Testis (tissue), 2 donors: ENCODE measurements at regions not wholly inside any gene's neighbourhood (a gene's known extent, or its start where the extent isn't known, plus 50 kb on each side); places are given as distances from the start of the nearest gene placed in this dataset.

Experiments used
- DNase-seq: peaks from one replicate; pipeline ENCODE4 v3.0.0-alpha.2; 2019
- H3K27ac ChIP-seq, 2 donors: fragments of 200-600 bp; sonication (generic); one replicate each; pipeline ENCODE4 v1.5.1; 2019
- H3K27me3 ChIP-seq: fragments of 200-600 bp; sonication (generic); one replicate; pipeline ENCODE4 v1.5.1; 2019
- H3K36me3 ChIP-seq: fragments of 200-600 bp; sonication (generic); one replicate; pipeline ENCODE4 v1.5.1; 2017; ENCODE audit warnings: low read depth; ENCODE audit errors: missing control alignments
- H3K4me1 ChIP-seq: fragments of 200-600 bp; sonication (generic); one replicate; pipeline ENCODE4 v1.5.1; 2019
- H3K4me3 ChIP-seq, 2 donors: fragments of 200-600 bp; sonication (generic); one replicate each; pipeline ENCODE4 v1.5.1; 2017 to 2019
- H3K9me3 ChIP-seq: fragments of 200-600 bp; sonication (generic); one replicate; pipeline ENCODE4 v1.5.1; 2017
- CTCF ChIP-seq, 3 experiments: fragments of 450-650 bp in 2 of 3; fragments of 200-600 bp in 1 of 3; sonication (generic) in 1 of 3; IDR thresholded peaks; one replicate each; pipeline ENCODE4 v1.5.1; 2016 to 2019; ENCODE audit warnings: antibody characterized with exemption in 3 of 3, mild to moderate bottlenecking in 2 of 3, moderate library complexity in 1 of 3
- POLR2A ChIP-seq: fragments of 450-650 bp; IDR thresholded peaks from one replicate; pipeline ENCODE4 v1.6.1; 2017; ENCODE audit warnings: antibody characterized with exemption, mild to moderate bottlenecking, moderate library complexity
- WGBS, 2 donors: methylation state at CpG; one replicate each; pipeline ENCODE4 v1.1.5; 2018; 5-methylcytosine and 5-hydroxymethylcytosine counted together
- intact Hi-C: fragments of 100-400 bp; cut with DNase I; formaldehyde crosslinking; loops from one replicate; pipeline ENCODE4 v1.15.1; 2023; ENCODE audit warnings: low total_unique reads

DNA sequence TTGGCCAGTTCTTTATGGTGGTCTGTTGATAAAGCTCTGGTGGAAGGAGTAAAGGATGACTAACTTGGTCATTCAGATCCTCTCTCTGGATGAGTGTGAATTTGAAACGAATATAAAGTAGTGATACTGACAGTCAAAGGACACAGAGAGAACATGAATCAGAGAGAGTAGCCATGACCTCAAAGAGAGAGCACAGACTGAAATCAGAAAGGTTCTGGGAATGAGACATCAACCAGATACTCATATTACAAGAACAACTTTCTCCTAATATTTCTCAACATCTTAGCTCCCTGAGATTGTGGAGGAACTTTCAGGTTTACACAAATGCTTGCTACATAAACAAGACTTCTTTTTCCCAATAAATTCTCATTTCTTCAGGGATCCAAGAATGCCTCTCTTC is 849.1 kb upstream of the CHAC2 start:
- no peaks in the 10 kb centered on the region for H3K9me3 ChIP-seq
- no peak overlapping the region for H3K4me3 ChIP-seq
- no peaks in the 10 kb centered on the region for H3K27me3 ChIP-seq
- no peaks in the 10 kb centered on the region for H3K4me1 ChIP-seq
- intact Hi-C loops = no loop called here
- 48 to 53% methylated on average over 1 of the region's 1 CpG for WGBS, 2 donors
- TF ChIP-seq POLR2A (no peak), CTCF (IDR thresholded peaks at IDR 0.05) (no peak)
- no peak for DNase-seq
- no peak overlapping the region for H3K27ac ChIP-seq
- H3K36me3 ChIP-seq = no peaks in the 10 kb centered on the region

DNA sequence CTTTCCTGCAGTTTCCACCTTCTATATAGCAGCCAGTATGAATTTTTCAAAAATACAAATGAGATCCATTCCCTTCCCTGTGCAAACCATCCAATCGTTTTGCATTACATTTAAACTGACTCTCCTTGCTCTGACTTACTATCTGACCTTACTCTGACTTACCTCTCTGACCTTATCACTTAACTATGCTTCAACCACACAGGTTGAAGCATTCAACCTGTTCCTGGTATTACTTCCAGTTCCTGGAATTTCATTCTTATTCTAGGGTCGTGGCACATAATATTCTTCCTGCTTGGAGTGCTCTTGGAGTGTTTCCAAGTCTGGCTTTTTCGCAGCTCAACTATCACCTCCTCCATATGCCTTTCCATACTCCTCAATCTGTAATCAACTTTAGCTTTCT is 850.6 kb upstream of the CHAC2 start:
- Histone ChIP-seq H3K27me3 (no peaks in the 10 kb centered on the region), H3K4me3 (no peak overlapping the region), H3K27ac (no peak overlapping the region), H3K9me3 (no peaks in the 10 kb centered on the region), H3K4me1 (no peaks in the 10 kb centered on the region), H3K36me3 (no peaks in the 10 kb centered on the region)
- intact Hi-C loops = no loop called here
- 23 to 33% methylated on average over 3 of the region's 3 CpGs for WGBS, 2 donors
- no peak for DNase-seq
- no peak for TF ChIP-seq POLR2A
- TF ChIP-seq CTCF (IDR thresholded peaks at IDR 0.05) = no peak

GRCh38 chr2:52904355-52904891 is 863.2 kb upstream of the CHAC2 start:
- 26 to 27% methylated on average over 1 of the region's 1 CpG for WGBS, 2 donors
- TF ChIP-seq CTCF (IDR thresholded peaks at IDR 0.05) (no peak), POLR2A (no peak)

DNA sequence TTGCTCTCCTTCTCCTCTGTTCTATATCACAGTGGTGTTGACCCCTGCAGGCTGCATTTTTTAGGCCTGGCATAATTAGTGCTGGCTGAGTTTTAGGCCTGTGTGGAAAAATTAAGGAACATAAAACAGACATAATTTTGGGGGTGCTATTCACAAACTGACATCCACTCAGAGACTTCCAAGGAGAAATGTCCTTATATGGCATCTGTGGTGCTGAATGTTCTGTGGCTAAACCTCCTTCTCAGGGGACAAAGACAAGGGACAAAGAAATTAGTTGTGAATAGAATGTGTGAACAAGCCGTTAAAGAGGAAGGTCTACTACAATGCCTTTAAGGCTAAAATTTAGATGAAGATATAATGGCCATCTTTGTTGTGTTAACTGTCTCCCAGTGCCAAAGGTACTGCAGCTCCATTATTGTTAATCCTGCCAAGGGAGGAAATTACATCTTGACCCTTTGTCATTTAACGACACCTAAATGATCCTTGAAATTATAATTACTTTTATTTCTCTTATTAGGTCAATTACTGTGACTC is 870.0 kb upstream of the CHAC2 start:
- no peaks in the 10 kb centered on the region for H3K27me3 ChIP-seq
- DNase-seq = no peak
- 83 to 91% methylated on average over 2 of the region's 2 CpGs for WGBS, 2 donors
- H3K4me1 ChIP-seq = no peaks in the 10 kb centered on the region
- H3K9me3 ChIP-seq = no peaks in the 10 kb centered on the region
- TF ChIP-seq POLR2A (no peak), CTCF (IDR thresholded peaks at IDR 0.05) (no peak)
- intact Hi-C loops = no loop called here
- H3K4me3 ChIP-seq = no peak overlapping the region
- no peak overlapping the region for H3K27ac ChIP-seq
- no peaks in the 10 kb centered on the region for H3K36me3 ChIP-seq

More at GRCh38 chr2:52904355-52904891, 863.2 kb upstream of the CHAC2 start:
- Histone ChIP-seq H3K36me3 (no peaks in the 10 kb centered on the region), H3K4me3 (no peak overlapping the region), H3K27me3 (no peaks in the 10 kb centered on the region), H3K27ac (no peak overlapping the region), H3K9me3 (no peaks in the 10 kb centered on the region), H3K4me1 (no peaks in the 10 kb centered on the region)
- intact Hi-C loops = no loop called here
- DNase-seq = no peak

- TF ChIP-seq CTCF (IDR thresholded peaks at IDR 0.05) (no peak), POLR2A (no peak)
- WGBS, 2 donors = 87 to 93% methylated on average over 4 of the region's 4 CpGs
Measured at GRCh38 chr2:52895726-52896340, 871.8 kb upstream of the CHAC2 start.

More at GRCh38 chr2:52895726-52896340, 871.8 kb upstream of the CHAC2 start:
- DNase-seq = no peak
- Histone ChIP-seq H3K27me3 (no peaks in the 10 kb centered on the region), H3K27ac (no peak overlapping the region), H3K4me3 (no peak overlapping the region), H3K4me1 (no peaks in the 10 kb centered on the region), H3K9me3 (no peaks in the 10 kb centered on the region), H3K36me3 (no peaks in the 10 kb centered on the region)
- intact Hi-C loops = no loop called here
